ENCODE measurements at regions not wholly inside any gene's neighbourhood (a gene's known extent, or its start where the extent isn't known, plus 50 kb on each side); places are given as distances from the start of the nearest gene placed in this dataset.

DNA sequence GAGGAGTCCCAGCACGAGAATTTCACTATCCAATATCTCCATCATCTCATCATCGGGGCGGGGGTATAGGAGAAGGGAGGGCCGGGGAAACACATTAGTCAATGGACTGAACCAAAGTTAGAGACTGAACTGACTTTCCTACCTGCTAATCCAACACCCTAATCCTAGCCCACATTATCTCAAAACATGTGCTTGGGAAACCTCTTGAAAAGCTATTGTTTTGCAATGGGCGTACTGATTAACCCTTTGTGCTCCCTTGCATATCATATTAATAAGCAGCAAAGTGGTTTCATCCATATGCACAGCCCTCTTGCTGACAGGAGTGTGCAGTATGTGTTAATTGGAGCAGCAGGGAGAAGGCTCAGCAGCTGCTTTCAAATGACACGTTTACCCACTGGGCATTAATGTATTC, 125.7 kb upstream of the GRIP1 start:
- no peaks in the 10 kb centered on the region for H3K36me3 ChIP-seq
- no peak overlapping the region for H3K27ac ChIP-seq
- WGBS, 2 donors = 37 to 45% methylated on average over 6 of the region's 6 CpGs
- ATAC-seq (no peak), DNase-seq (no peak), FAIRE-seq (no peak)
- intact Hi-C loops (cut with DNase I) = no loop called here
- no peak overlapping the region for H3K4me3 ChIP-seq
- H3K4me1 ChIP-seq = peaks cover 0 to 7% (median 0%) of the 10 kb centered on the region in 3 donors
- no peaks in the 10 kb centered on the region for H3K27me3 ChIP-seq
- TF ChIP-seq, protein P1, sequence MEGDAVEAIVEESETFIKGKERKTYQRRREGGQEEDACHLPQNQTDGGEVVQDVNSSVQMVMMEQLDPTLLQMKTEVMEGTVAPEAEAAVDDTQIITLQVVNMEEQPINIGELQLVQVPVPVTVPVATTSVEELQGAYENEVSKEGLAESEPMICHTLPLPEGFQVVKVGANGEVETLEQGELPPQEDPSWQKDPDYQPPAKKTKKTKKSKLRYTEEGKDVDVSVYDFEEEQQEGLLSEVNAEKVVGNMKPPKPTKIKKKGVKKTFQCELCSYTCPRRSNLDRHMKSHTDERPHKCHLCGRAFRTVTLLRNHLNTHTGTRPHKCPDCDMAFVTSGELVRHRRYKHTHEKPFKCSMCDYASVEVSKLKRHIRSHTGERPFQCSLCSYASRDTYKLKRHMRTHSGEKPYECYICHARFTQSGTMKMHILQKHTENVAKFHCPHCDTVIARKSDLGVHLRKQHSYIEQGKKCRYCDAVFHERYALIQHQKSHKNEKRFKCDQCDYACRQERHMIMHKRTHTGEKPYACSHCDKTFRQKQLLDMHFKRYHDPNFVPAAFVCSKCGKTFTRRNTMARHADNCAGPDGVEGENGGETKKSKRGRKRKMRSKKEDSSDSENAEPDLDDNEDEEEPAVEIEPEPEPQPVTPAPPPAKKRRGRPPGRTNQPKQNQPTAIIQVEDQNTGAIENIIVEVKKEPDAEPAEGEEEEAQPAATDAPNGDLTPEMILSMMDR (IDR thresholded peaks at IDR 0.05) = no peak
- no peaks in the 10 kb centered on the region for H3K9me3 ChIP-seq

DNA sequence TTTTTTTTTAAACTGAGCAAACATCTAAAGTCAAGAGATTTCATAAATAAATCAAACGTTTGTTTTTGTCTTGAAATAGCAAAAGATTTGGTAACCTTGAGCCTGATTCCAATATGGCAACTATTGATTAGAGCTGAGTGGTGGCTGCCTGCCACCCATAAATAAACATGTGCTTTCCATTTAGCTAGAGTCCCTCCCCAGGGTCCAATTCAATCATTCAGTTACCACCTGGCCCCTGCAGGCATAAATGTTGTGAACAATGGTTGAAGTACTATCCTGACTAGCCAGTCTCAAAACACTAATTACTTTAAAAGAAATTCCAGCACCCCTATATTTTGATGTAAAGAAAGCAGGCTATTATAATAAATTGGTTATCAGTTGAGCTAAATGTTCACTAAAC, 129.7 kb upstream of the GRIP1 start:
- TF ChIP-seq, protein P1 (IDR thresholded peaks at IDR 0.05) = no peak
- H3K27me3 ChIP-seq = no peaks in the 10 kb centered on the region
- no peak overlapping the region for H3K27ac ChIP-seq
- no peak overlapping the region for H3K4me3 ChIP-seq
- no peaks in the 10 kb centered on the region for H3K36me3 ChIP-seq
- H3K4me1 ChIP-seq = no peaks in the 10 kb centered on the region
- ATAC-seq (no peak), FAIRE-seq (no peak), DNase-seq (no peak)
- intact Hi-C loops (cut with DNase I) = no loop called here
- 11 to 19% methylated on average over 1 of the region's 1 CpG for WGBS, 2 donors
- H3K9me3 ChIP-seq = no peaks in the 10 kb centered on the region

DNA sequence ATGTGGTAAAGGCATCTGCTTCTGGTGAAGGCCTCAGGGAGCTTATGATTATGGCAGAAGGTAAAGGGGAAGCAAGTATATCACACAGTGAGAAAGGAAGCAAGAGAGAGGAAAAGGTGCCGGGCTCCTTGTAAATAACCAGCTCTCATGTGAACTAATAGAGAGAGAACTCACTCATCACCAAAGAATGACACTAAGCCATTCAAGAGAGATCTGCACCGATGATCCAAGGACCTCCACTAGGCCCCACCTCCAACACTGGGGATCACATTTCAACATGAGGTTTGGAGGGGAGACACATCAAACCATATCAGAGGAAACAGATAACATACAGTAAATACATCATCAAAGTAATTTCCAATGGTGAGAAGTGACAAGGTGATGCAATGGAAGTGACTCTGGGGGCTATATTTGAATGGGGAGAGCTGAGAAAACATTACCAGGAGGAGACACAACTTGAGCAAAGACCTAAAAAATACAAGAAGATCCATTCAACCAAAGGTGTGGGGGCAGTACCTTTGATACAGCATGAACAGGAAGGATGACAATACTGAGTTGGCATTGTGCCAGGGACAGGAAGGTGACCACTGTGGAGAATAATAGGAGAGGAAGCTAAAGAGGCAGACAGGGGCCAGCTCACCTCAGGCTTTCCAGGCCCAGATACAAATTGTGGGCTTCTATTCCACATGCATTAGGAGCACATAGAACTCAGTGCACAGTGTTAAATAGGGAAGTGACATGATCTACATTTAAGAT, 134.4 kb upstream of the GRIP1 start:
- DNase-seq (no peak), FAIRE-seq (no peak), ATAC-seq (no peak)
- Histone ChIP-seq H3K27ac (no peak overlapping the region), H3K4me3 (no peak overlapping the region), H3K36me3 (no peaks in the 10 kb centered on the region), H3K4me1 (no peaks in the 10 kb centered on the region), H3K9me3 (no peaks in the 10 kb centered on the region), H3K27me3 (no peaks in the 10 kb centered on the region)
- TF ChIP-seq, protein P1 (IDR thresholded peaks at IDR 0.05) = no peak
- intact Hi-C loops (cut with DNase I) = no loop called here
- 79 to 81% methylated on average over 2 of the region's 2 CpGs for WGBS, 2 donors

DNA sequence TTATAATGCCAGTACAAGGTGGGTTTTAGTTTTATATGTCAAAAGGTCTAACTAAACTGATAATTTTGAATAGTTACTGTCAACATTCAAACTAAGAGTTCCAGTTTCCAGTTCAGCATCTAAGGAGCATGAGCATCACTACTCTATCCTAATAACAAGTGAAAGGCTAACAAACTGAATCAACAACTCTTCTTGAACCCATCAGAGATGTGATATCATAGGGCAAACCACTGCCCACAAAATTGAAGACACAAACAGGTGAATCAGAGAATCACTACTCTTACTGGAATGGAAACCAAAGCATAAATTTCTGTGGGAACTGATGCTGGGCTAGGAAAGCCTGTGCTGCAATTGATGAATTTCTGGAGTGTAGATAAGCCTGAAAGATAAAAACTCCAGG, 140.7 kb upstream of the GRIP1 start:
- Histone ChIP-seq H3K9me3 (no peaks in the 10 kb centered on the region), H3K27ac (no peak overlapping the region), H3K4me1 (no peaks in the 10 kb centered on the region), H3K4me3 (no peak overlapping the region), H3K27me3 (no peaks in the 10 kb centered on the region), H3K36me3 (no peaks in the 10 kb centered on the region)
- FAIRE-seq (no peak), ATAC-seq (no peak), DNase-seq (no peak)
- TF ChIP-seq, protein P1 (IDR thresholded peaks at IDR 0.05) = no peak
- intact Hi-C loops (cut with DNase I) = no loop called here

DNA sequence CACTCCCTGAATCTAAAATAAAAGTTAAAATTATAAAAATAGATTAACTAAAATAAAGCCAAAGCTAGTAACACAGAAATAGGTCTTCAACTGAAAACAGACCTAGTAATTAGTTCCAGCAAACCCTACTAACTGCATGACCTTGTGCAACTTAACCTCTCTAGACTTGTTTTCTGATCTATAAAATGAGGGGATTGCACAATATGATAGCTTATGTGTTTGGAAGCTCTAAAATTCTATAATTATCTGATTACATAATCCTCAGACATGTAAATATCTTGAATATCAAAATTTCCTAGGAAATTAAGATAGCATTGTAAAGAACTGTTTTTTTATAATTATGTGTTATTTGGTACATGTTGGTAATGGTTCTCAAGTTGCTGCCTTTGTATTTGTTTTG, 144.1 kb upstream of the GRIP1 start:
- TF ChIP-seq, protein P1 (IDR thresholded peaks at IDR 0.05) = no peak
- no peaks in the 10 kb centered on the region for H3K27me3 ChIP-seq
- no peaks in the 10 kb centered on the region for H3K4me1 ChIP-seq
- H3K9me3 ChIP-seq = no peaks in the 10 kb centered on the region
- H3K27ac ChIP-seq = no peak overlapping the region
- FAIRE-seq (no peak), ATAC-seq (no peak), DNase-seq (no peak)
- intact Hi-C loops (cut with DNase I) = no loop called here
- no peaks in the 10 kb centered on the region for H3K36me3 ChIP-seq
- H3K4me3 ChIP-seq = no peak overlapping the region
